Fibroblast of villous mesenchyme (primary cell): ENCODE measurements at regions not wholly inside any gene's neighbourhood (a gene's known extent, or its start where the extent isn't known, plus 50 kb on each side); places are given as distances from the start of the nearest gene placed in this dataset.
A peak's percentile ranks its signal among the peaks of the same experiment; 100 is the strongest.

Experiments used
- DNase-seq: peaks from one replicate; pipeline ENCODE4 v3.0.0-alpha.2; 2010; ENCODE audit warnings: low read depth
- H3K4me3 ChIP-seq: 2 replicates; pipeline ENCODE4 v1.5.1; 2011; ENCODE audit warnings: low read depth, mild to moderate bottlenecking, low read length
- CTCF ChIP-seq: IDR thresholded peaks from 2 replicates; pipeline ENCODE4 v1.5.1; 2012; ENCODE audit warnings: low read depth, mild to moderate bottlenecking, low read length; ENCODE audit not compliant: insufficient read depth

- no peak for TF ChIP-seq CTCF
These were observed 367.7 kb downstream of the GADD45G start for GRCh38 chr9:89972535-89972934.

GRCh38 chr9:89974582-89974981 is 369.8 kb downstream of the GADD45G start:
- H3K4me3 ChIP-seq: no peak overlapping the region
- no peak for TF ChIP-seq CTCF
- no peak for DNase-seq

More at GRCh38 chr9:89972535-89972934, 367.7 kb downstream of the GADD45G start:
- no peak for DNase-seq
- H3K4me3 ChIP-seq: no peak overlapping the region

- H3K4me3 ChIP-seq: no peak overlapping the region
- DNase-seq: no peak
- no peak for TF ChIP-seq CTCF
These were observed 370.2 kb downstream of the GADD45G start for GRCh38 chr9:89975024-89975423.

- no peak for TF ChIP-seq CTCF
- DNase-seq: no peak
- no peak overlapping the region for H3K4me3 ChIP-seq
These were observed 370.8 kb downstream of the GADD45G start for GRCh38 chr9:89975630-89976029.

- DNase-seq: peak; percentile 34
- no peak overlapping the region for H3K4me3 ChIP-seq
- peak; percentile 50 for TF ChIP-seq CTCF
These were observed 373.4 kb downstream of the GADD45G start for GRCh38 chr9:89978185-89978584.

GRCh38 chr9:89980600-89980999 is 375.8 kb downstream of the GADD45G start:
- TF ChIP-seq CTCF: no peak
- no peak overlapping the region for H3K4me3 ChIP-seq
- DNase-seq: no peak

- TF ChIP-seq CTCF: no peak
These were observed 377.2 kb downstream of the GADD45G start for GRCh38 chr9:89982016-89982415.

More at GRCh38 chr9:89982016-89982415, 377.2 kb downstream of the GADD45G start:
- no peak overlapping the region for H3K4me3 ChIP-seq
- DNase-seq: no peak
